ENCODE measurements at regions not wholly inside any gene's neighbourhood (a gene's known extent, or its start where the extent isn't known, plus 50 kb on each side); places are given as distances from the start of the nearest gene placed in this dataset.

DNA sequence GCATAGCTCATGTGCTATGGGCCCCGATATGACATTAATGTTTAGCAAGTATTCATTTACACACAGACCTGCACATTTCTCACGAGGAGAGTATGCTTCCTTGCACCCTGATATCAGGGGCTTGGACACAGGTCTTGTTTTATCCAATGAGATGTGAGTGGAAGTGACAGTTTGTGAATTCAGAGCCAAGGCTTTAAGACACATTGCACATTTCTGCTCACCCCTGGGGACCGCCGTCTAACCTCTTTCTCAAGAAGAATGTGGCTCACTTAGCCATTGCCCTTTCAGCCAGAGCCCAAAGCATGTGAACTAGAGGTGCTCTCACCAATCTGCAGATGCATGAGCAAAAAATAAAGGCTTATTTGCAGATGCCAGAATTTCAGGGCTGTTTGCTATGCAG, 116.1 kb upstream of the C16orf82 start:
- DNase-seq (ENCODE audit: low read depth, low spot score) (no peak), FAIRE-seq (no peak)
- H2AFZ ChIP-seq (ENCODE audit: control insufficient read depth, low read length): no peak overlapping the region
- H3K9me1 ChIP-seq (ENCODE audit: control insufficient read depth, extremely low read depth, insufficient read depth, low read length): no peaks in the 10 kb centered on the region
- dilution Hi-C loops (cut with MboI; ENCODE audit: extremely low pct_ligation_motif_present, low sequenced_read_pairs): no loop called here
- peaks cover 2% of the 10 kb centered on the region for H3K9me3 ChIP-seq (ENCODE audit: control insufficient read depth, low read depth, low read length)
- no peak overlapping the region for H3K9ac ChIP-seq (ENCODE audit: control insufficient read depth, extremely low read depth, insufficient read depth, low read length)
- no peaks in the 10 kb centered on the region for H3K4me1 ChIP-seq (ENCODE audit: control insufficient read depth, extremely low read depth, insufficient read depth, low read length)
- no peaks in the 10 kb centered on the region for H3K79me2 ChIP-seq (ENCODE audit: control insufficient read depth, insufficient read depth, low read length)
- TF ChIP-seq CTCF (optimal IDR thresholded peaks at IDR 0.05 in 1 of 3, IDR thresholded peaks at IDR 0.05 in 1 of 3, conservative IDR thresholded peaks at IDR 0.05 in 1 of 3; ENCODE audit: extremely low read depth in 1 of 3, insufficient read depth in 2 of 3, low read length in 3 of 3): no peak
- no peak for TF ChIP-seq EZH2 (IDR thresholded peaks at IDR 0.05; ENCODE audit: low read length)
- no peak overlapping the region for H3K4me2 ChIP-seq (ENCODE audit: control insufficient read depth, extremely low read depth, insufficient read depth, low read depth, low read length)
- H3K27ac ChIP-seq (ENCODE audit: control insufficient read depth, insufficient read depth, low read length): no peak overlapping the region
- no peaks in the 10 kb centered on the region for H3K36me3 ChIP-seq (ENCODE audit: control insufficient read depth in 2 of 2, extremely low read depth in 1 of 2, insufficient read depth in 2 of 2, low read length in 2 of 2)
- H3K4me3 ChIP-seq (ENCODE audit: control insufficient read depth in 2 of 3, extremely low read depth in 1 of 3, insufficient read depth in 2 of 3, low read depth in 1 of 3, low read length in 3 of 3): no peak overlapping the region
- H3K27me3 ChIP-seq (ENCODE audit: control insufficient read depth, extremely low read depth, insufficient read depth, low read length): no peaks in the 10 kb centered on the region
- H4K20me1 ChIP-seq (ENCODE audit: control insufficient read depth, extremely low read depth, insufficient read depth, low read length): no peaks in the 10 kb centered on the region

DNA sequence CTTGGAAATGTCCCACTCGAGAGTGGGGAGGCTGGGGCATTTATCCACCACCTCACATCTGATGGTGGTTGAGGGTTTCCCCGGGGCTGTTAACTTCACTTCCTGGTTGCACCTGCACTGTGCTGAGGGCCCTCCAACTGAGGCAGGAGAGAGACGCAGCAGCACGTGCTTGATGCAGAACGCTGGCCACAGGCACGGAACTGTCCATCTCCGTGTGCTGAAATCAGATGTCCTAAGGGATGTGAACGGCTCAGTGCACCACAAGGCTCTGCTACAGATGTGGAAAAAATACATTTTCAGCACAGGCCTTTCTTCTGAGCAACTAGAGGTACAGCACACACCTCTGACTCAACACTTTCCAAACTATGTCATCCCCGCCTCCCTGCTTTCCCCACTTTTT, 114.8 kb upstream of the C16orf82 start:
- no peak overlapping the region for H3K4me2 ChIP-seq (ENCODE audit: control insufficient read depth, extremely low read depth, insufficient read depth, low read depth, low read length)
- dilution Hi-C loops (cut with MboI; ENCODE audit: extremely low pct_ligation_motif_present, low sequenced_read_pairs): no loop called here
- no peak overlapping the region for H3K4me3 ChIP-seq (ENCODE audit: control insufficient read depth in 2 of 3, extremely low read depth in 1 of 3, insufficient read depth in 2 of 3, low read depth in 1 of 3, low read length in 3 of 3)
- H3K27ac ChIP-seq (ENCODE audit: control insufficient read depth, insufficient read depth, low read length): no peak overlapping the region
- no peak for FAIRE-seq
- H4K20me1 ChIP-seq (ENCODE audit: control insufficient read depth, extremely low read depth, insufficient read depth, low read length): no peaks in the 10 kb centered on the region
- H3K4me1 ChIP-seq (ENCODE audit: control insufficient read depth, extremely low read depth, insufficient read depth, low read length): no peaks in the 10 kb centered on the region
- no peak for TF ChIP-seq EZH2 (IDR thresholded peaks at IDR 0.05; ENCODE audit: low read length)
- TF ChIP-seq CTCF (optimal IDR thresholded peaks at IDR 0.05 in 1 of 3, IDR thresholded peaks at IDR 0.05 in 1 of 3, conservative IDR thresholded peaks at IDR 0.05 in 1 of 3; ENCODE audit: extremely low read depth in 1 of 3, insufficient read depth in 2 of 3, low read length in 3 of 3): no peak
- DNase-seq (ENCODE audit: low read depth, low spot score): no peak
- no peak overlapping the region for H3K9ac ChIP-seq (ENCODE audit: control insufficient read depth, extremely low read depth, insufficient read depth, low read length)
- H3K9me1 ChIP-seq (ENCODE audit: control insufficient read depth, extremely low read depth, insufficient read depth, low read length): no peaks in the 10 kb centered on the region
- no peak overlapping the region for H2AFZ ChIP-seq (ENCODE audit: control insufficient read depth, low read length)
- H3K36me3 ChIP-seq (ENCODE audit: control insufficient read depth in 2 of 2, extremely low read depth in 1 of 2, insufficient read depth in 2 of 2, low read length in 2 of 2): no peaks in the 10 kb centered on the region
- H3K27me3 ChIP-seq (ENCODE audit: control insufficient read depth, extremely low read depth, insufficient read depth, low read length): no peaks in the 10 kb centered on the region
- H3K9me3 ChIP-seq (ENCODE audit: control insufficient read depth, low read depth, low read length): peaks cover 2% of the 10 kb centered on the region
- no peaks in the 10 kb centered on the region for H3K79me2 ChIP-seq (ENCODE audit: control insufficient read depth, insufficient read depth, low read length)
